HUES6 (cell line): ENCODE measurements at regions not wholly inside any gene's neighbourhood (a gene's known extent, or its start where the extent isn't known, plus 50 kb on each side); places are given as distances from the start of the nearest gene placed in this dataset.

Experiments
- H3K27ac ChIP-seq: 2 replicates; pipeline ENCODE4 v1.7.0; 2013; ENCODE audit warnings: low read depth, mild to moderate bottlenecking, low read length, inconsistent platforms
- H3K27me3 ChIP-seq: 2 replicates; pipeline ENCODE4 v1.6.1; 2013; ENCODE audit warnings: low read length; ENCODE audit not compliant: control insufficient read depth, insufficient read depth
- H3K36me3 ChIP-seq: 2 replicates; pipeline ENCODE4 v1.6.1; 2013; ENCODE audit warnings: low read length; ENCODE audit not compliant: control insufficient read depth, insufficient read depth
- H3K4me1 ChIP-seq: 2 replicates; pipeline ENCODE4 v1.6.1; 2013; ENCODE audit warnings: low read length; ENCODE audit not compliant: control insufficient read depth, insufficient read depth
- H3K4me3 ChIP-seq: 2 replicates; pipeline ENCODE4 v1.5.1; 2013; ENCODE audit warnings: low read depth, low read length
- H3K9ac ChIP-seq: one replicate; pipeline ENCODE4 v1.6.1; 2013; ENCODE audit warnings: mild to moderate bottlenecking, low read length
- H3K9me3 ChIP-seq: 2 replicates; pipeline ENCODE4 v1.6.1; 2013; ENCODE audit warnings: low read depth, low read length; ENCODE audit not compliant: control insufficient read depth, insufficient read depth

DNA sequence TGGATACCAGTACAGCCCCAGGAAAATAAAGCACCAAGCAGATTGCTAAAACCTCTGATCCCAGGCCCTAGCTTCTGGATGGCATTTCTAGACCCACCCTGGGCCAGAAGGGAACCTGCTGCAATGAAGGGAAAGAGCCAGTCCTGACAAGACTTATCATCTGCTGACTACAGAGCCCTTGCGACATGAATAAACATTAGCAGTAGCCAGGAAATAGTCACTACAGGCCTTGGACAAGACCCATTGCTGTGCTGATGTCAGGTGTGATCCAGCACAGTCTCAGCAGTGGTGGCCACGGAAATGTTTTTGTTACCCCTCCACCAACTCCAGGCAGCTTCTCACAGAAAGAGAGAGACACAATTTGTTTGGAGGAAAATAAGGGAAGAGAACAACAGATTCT, 399.3 kb downstream of the HAO1 start:
- Histone ChIP-seq H3K4me3 (no peak overlapping the region), H3K27ac (no peak overlapping the region), H3K9me3 (no peaks in the 10 kb centered on the region), H3K4me1 (no peaks in the 10 kb centered on the region), H3K36me3 (no peaks in the 10 kb centered on the region), H3K27me3 (no peaks in the 10 kb centered on the region), H3K9ac (no peak overlapping the region)

DNA sequence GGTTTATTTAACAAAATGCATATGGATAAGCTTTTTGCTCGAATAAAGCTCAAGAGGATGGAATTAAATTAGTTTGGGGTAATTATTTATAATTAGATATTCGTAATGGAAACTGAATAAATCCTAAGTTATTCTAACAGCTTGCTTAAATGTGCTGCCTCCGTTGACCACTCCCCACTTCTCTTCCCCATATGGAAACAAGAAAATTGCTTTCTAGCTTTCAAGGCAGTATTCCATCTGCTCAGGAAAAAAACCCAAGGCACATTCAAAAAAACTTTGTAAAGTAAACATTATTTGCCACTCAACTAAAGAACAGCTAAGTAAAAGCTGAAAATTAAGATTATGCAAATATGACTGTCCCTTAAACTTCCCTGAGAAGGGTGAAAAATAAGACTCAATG, 369.2 kb downstream of the HAO1 start:
- Histone ChIP-seq H3K4me1 (no peaks in the 10 kb centered on the region), H3K9ac (no peak overlapping the region), H3K27ac (no peak overlapping the region), H3K9me3 (no peaks in the 10 kb centered on the region), H3K36me3 (no peaks in the 10 kb centered on the region), H3K27me3 (no peaks in the 10 kb centered on the region), H3K4me3 (no peak overlapping the region)

- no peaks in the 10 kb centered on the region for H3K36me3 ChIP-seq
- H3K27me3 ChIP-seq = no peaks in the 10 kb centered on the region
- no peak overlapping the region for H3K27ac ChIP-seq
- no peaks in the 10 kb centered on the region for H3K9me3 ChIP-seq
- no peak overlapping the region for H3K9ac ChIP-seq
- H3K4me3 ChIP-seq = no peak overlapping the region
- H3K4me1 ChIP-seq = no peaks in the 10 kb centered on the region
These were observed 368.7 kb downstream of the HAO1 start for GRCh38 chr20:7571521-7572055.

DNA sequence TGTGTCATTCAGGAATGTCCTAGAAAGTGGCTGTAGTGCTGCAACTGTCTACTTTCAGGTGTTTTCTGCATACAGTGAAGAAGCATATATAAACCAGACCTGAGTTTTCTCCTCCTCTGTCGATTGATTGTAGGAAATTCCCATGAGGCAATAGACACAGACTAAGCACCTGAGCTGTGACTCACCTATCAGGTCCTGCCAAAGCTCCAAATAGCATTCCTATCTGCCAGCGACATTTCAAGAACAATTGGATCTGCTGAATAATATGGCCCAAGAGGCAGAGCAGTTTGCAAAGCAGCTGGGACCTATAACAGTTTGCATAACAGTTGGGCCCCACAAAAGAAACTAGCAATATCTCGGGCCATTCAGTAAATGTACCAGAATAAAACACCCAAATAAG, 360.4 kb downstream of the HAO1 start:
- no peak overlapping the region for H3K27ac ChIP-seq
- no peak overlapping the region for H3K9ac ChIP-seq
- no peaks in the 10 kb centered on the region for H3K9me3 ChIP-seq
- H3K36me3 ChIP-seq = no peaks in the 10 kb centered on the region
- no peaks in the 10 kb centered on the region for H3K4me1 ChIP-seq
- no peaks in the 10 kb centered on the region for H3K27me3 ChIP-seq
- no peak overlapping the region for H3K4me3 ChIP-seq

DNA sequence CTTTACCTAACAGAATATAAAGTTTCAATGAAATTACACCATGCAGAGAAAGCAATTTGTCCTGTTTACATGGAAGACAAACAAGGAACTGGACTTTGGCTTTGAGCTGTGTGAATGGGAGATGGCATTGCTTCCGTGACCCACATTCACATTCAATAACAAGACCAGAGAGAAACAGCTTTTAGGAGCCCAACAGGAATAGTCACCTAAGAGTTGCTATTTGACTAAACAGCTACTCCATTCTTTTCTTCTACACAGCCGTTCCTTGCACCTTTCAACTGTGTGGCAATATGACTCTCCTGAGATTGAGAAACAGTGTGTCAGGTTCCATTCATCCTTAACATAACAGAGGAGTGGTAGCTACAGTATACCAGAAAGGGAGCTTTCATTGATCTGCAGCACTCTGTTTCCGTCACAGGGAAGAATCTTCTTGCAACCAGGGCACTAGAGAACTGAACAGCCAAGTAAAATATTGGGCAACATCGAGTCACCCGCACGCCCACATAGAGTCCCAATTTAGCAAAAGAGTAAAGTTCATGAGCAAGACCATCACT, 355.1 kb downstream of the HAO1 start:
- H3K27ac ChIP-seq = no peak overlapping the region
- no peak overlapping the region for H3K4me3 ChIP-seq
- no peaks in the 10 kb centered on the region for H3K27me3 ChIP-seq
- no peak overlapping the region for H3K9ac ChIP-seq
- H3K36me3 ChIP-seq = no peaks in the 10 kb centered on the region
- no peaks in the 10 kb centered on the region for H3K4me1 ChIP-seq
- no peaks in the 10 kb centered on the region for H3K9me3 ChIP-seq

GRCh38 chr20:7586481-7586880, 353.8 kb downstream of the HAO1 start:
- peaks cover 1% of the 10 kb centered on the region for H3K9me3 ChIP-seq
- H3K9ac ChIP-seq = no peak overlapping the region
- H3K27me3 ChIP-seq = no peaks in the 10 kb centered on the region
- H3K27ac ChIP-seq = no peak overlapping the region
- H3K4me3 ChIP-seq = no peak overlapping the region
- H3K36me3 ChIP-seq = no peaks in the 10 kb centered on the region
- no peaks in the 10 kb centered on the region for H3K4me1 ChIP-seq

DNA sequence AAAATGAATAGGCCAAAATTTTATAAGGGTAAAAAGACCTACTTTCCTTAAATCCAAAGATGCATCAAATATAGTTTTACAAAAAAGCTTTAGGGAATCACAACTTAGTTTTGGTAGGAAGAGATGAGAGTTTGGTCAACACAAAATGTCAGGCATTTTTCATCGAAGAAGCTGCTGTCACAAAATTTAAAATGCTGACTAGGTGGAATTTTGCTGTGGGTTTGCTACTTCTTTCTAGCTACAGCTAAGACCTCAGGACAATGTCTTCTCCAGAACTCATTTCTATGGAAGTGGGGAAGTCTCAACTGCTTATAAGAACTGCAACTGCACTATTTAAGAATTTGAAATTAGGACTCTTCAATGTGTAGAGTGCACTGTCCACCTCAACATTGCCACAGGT, 351.1 kb downstream of the HAO1 start:
- Histone ChIP-seq H3K9me3 (peaks cover 6% of the 10 kb centered on the region), H3K4me1 (no peaks in the 10 kb centered on the region), H3K4me3 (no peak overlapping the region), H3K36me3 (no peaks in the 10 kb centered on the region), H3K27me3 (no peaks in the 10 kb centered on the region), H3K9ac (no peak overlapping the region), H3K27ac (no peak overlapping the region)

- no peaks in the 10 kb centered on the region for H3K27me3 ChIP-seq
- H3K9ac ChIP-seq = no peak overlapping the region
- no peaks in the 10 kb centered on the region for H3K4me1 ChIP-seq
- H3K27ac ChIP-seq = no peak overlapping the region
- H3K4me3 ChIP-seq = no peak overlapping the region
- H3K36me3 ChIP-seq = no peaks in the 10 kb centered on the region
- H3K9me3 ChIP-seq = peaks cover 4% of the 10 kb centered on the region
These were observed 343.7 kb downstream of the HAO1 start for GRCh38 chr20:7596541-7596940.

DNA sequence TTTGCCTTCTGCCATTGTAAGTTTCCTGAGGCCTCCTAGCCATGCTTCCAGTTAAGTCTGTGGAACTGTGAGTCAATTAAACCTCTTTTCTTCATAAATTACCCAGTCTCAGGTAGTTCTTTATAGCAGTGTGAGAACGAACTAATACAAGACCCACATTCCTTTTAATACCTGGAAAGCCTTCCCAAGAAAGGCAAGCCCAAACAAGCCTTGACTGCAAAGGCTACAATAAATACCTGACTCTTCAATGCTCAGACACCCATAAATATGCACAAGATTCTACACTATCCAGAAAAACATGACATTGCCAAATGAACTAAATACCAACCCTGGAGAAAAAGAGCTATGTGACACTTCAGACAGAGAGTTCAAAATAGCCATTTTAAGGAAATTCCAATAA, 338.8 kb downstream of the HAO1 start:
- H3K9ac ChIP-seq = no peak overlapping the region
- H3K9me3 ChIP-seq = no peaks in the 10 kb centered on the region
- H3K4me3 ChIP-seq = no peak overlapping the region
- H3K36me3 ChIP-seq = no peaks in the 10 kb centered on the region
- no peak overlapping the region for H3K27ac ChIP-seq
- no peaks in the 10 kb centered on the region for H3K27me3 ChIP-seq
- no peaks in the 10 kb centered on the region for H3K4me1 ChIP-seq

DNA sequence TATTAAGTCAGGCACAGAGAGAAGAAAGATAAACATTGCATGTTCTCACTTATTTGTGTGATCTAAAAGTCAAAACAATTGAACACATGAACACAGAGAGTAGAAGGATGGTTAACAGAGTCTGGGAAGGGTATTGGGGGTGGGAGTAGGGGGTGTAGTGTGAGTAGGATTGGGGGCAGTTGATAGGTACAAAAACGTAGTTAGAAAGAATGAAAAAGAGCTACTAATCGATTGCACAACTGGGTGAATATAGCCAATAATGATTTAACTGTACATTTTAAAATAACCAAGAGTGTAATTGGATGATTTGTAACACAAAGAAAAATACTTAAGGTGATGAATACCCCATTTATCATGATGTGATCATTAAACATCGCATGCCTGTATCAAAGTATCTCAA, 333.3 kb downstream of the HAO1 start:
- no peak overlapping the region for H3K9ac ChIP-seq
- H3K36me3 ChIP-seq = no peaks in the 10 kb centered on the region
- H3K9me3 ChIP-seq = no peaks in the 10 kb centered on the region
- H3K4me3 ChIP-seq = no peak overlapping the region
- H3K27me3 ChIP-seq = no peaks in the 10 kb centered on the region
- H3K27ac ChIP-seq = no peak overlapping the region
- no peaks in the 10 kb centered on the region for H3K4me1 ChIP-seq

DNA sequence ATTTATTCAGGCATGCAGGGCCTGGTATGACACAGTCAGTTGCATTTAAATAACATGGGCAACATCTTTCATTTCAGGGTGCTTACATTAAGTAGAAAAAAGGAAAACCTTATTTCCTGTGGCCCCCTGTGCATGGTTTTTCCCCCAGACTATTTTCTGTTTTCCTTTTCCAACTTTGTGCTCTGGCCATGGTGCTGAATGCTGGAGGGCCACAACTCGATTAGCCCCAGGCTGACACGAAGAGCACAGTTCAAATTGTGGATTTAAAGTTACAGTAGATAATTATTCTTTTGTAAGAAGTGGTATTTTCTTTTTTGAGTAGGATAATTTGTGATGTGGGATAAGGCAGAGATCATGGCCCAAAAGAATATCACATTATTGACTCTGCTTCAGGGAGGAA, 332.0 kb downstream of the HAO1 start:
- Histone ChIP-seq H3K9me3 (no peaks in the 10 kb centered on the region), H3K36me3 (no peaks in the 10 kb centered on the region), H3K4me1 (no peaks in the 10 kb centered on the region), H3K27me3 (no peaks in the 10 kb centered on the region), H3K27ac (no peak overlapping the region), H3K4me3 (no peak overlapping the region), H3K9ac (no peak overlapping the region)

- no peaks in the 10 kb centered on the region for H3K4me1 ChIP-seq
- H3K9ac ChIP-seq = no peak overlapping the region
- H3K27ac ChIP-seq = no peak overlapping the region
- H3K27me3 ChIP-seq = no peaks in the 10 kb centered on the region
- no peak overlapping the region for H3K4me3 ChIP-seq
- no peaks in the 10 kb centered on the region for H3K36me3 ChIP-seq
- no peaks in the 10 kb centered on the region for H3K9me3 ChIP-seq
These were observed 331.0 kb downstream of the HAO1 start for GRCh38 chr20:7609251-7609650.
